Stimulated activated memory B cell treated with anti-CD40 and anti-IgM and Interleukin-4, amounts not matched to agents 10 μg/mL and 1 μg/mL and 100 μg/mL, for 72 hours (primary cell): ENCODE measurements at regions not wholly inside any gene's neighbourhood (a gene's known extent, or its start where the extent isn't known, plus 50 kb on each side); places are given as distances from the start of the nearest gene placed in this dataset.
A peak's percentile ranks its signal among the peaks of the same experiment; 100 is the strongest.

Source experiments
- ATAC-seq: fragments of 150-1000 bp; cut with Tn5 transposase; 2 replicates; pipeline ENCODE4 v1.10.0; 2021
- H3K27ac Mint-ChIP-seq: one replicate; pipeline ENCODE4 v1.8.0; 2022; ENCODE audit warnings: mild to moderate bottlenecking, mixed read lengths
- H3K27me3 Mint-ChIP-seq: one replicate; pipeline ENCODE4 v1.8.0; 2022; ENCODE audit warnings: mixed read lengths
- H3K36me3 Mint-ChIP-seq: one replicate; pipeline ENCODE4 v1.8.0; 2022; ENCODE audit warnings: mixed read lengths
- H3K4me1 Mint-ChIP-seq: one replicate; pipeline ENCODE4 v1.8.0; 2022; ENCODE audit warnings: mixed read lengths
- H3K4me3 Mint-ChIP-seq: one replicate; pipeline ENCODE4 v1.8.0; 2022; ENCODE audit warnings: mild to moderate bottlenecking, moderate library complexity, mixed read lengths
- H3K9me3 Mint-ChIP-seq: one replicate; pipeline ENCODE4 v1.8.0; 2022; ENCODE audit warnings: mixed read lengths

GRCh38 chr12:46131732-46132469 lies 136.9 kb downstream of the SLC38A1 start:
- Mint-ChIP-seq H3K36me3 (no peaks in the 10 kb centered on the region), H3K4me1 (no peaks in the 10 kb centered on the region), H3K27me3 (no peaks in the 10 kb centered on the region), H3K9me3 (no peaks in the 10 kb centered on the region), H3K27ac (no peak overlapping the region), H3K4me3 (no peak overlapping the region)
- ATAC-seq, result no peak

- no peaks in the 10 kb centered on the region for H3K27me3 Mint-ChIP-seq
- no peak for ATAC-seq
- H3K4me3 Mint-ChIP-seq, result no peak overlapping the region
- no peaks in the 10 kb centered on the region for H3K36me3 Mint-ChIP-seq
- no peak overlapping the region for H3K27ac Mint-ChIP-seq
- H3K4me1 Mint-ChIP-seq, result peaks cover 7% of the 10 kb centered on the region
- H3K9me3 Mint-ChIP-seq, result no peaks in the 10 kb centered on the region
Observed at GRCh38 chr12:46127656-46128055, 137.3 kb upstream of the SCAF11 start.

- Mint-ChIP-seq H3K4me3 (no peak overlapping the region), H3K36me3 (no peaks in the 10 kb centered on the region)
Observed at GRCh38 chr12:46126050-46126727, 135.8 kb upstream of the SCAF11 start.

GRCh38 chr12:46124848-46125619 lies 134.7 kb upstream of the SCAF11 start:
- H3K9me3 Mint-ChIP-seq, result no peaks in the 10 kb centered on the region
- H3K36me3 Mint-ChIP-seq, result no peaks in the 10 kb centered on the region
- H3K27me3 Mint-ChIP-seq, result no peaks in the 10 kb centered on the region
- H3K27ac Mint-ChIP-seq, result peak overlapping the region; percentile 78
- H3K4me3 Mint-ChIP-seq, result peak overlapping the region; percentile 70
- ATAC-seq, result peak; percentile 89
- H3K4me1 Mint-ChIP-seq, result peaks cover 7% of the 10 kb centered on the region

More at GRCh38 chr12:46126050-46126727, 135.8 kb upstream of the SCAF11 start:
- ATAC-seq, result no peak
- Mint-ChIP-seq H3K27ac (no peak overlapping the region), H3K9me3 (no peaks in the 10 kb centered on the region), H3K27me3 (no peaks in the 10 kb centered on the region), H3K4me1 (peaks cover 7% of the 10 kb centered on the region)

GRCh38 chr12:46124132-46124847 lies 133.9 kb upstream of the SCAF11 start:
- H3K27me3 Mint-ChIP-seq, result no peaks in the 10 kb centered on the region
- no peak for ATAC-seq
- H3K9me3 Mint-ChIP-seq, result no peaks in the 10 kb centered on the region
- no peak overlapping the region for H3K4me3 Mint-ChIP-seq
- H3K36me3 Mint-ChIP-seq, result no peaks in the 10 kb centered on the region
- H3K4me1 Mint-ChIP-seq, result peaks cover 7% of the 10 kb centered on the region
- peak overlapping the region; percentile 78 for H3K27ac Mint-ChIP-seq

GRCh38 chr12:46112364-46112763 lies 122.0 kb upstream of the SCAF11 start:
- Mint-ChIP-seq H3K9me3 (no peaks in the 10 kb centered on the region), H3K36me3 (peaks cover 9% of the 10 kb centered on the region), H3K4me3 (no peak overlapping the region), H3K4me1 (peaks cover 47% of the 10 kb centered on the region), H3K27me3 (no peaks in the 10 kb centered on the region), H3K27ac (no peak overlapping the region)
- no peak for ATAC-seq

- H3K36me3 Mint-ChIP-seq, result peaks cover 9% of the 10 kb centered on the region
- H3K27ac Mint-ChIP-seq, result peak overlapping the region; percentile 77
- H3K4me1 Mint-ChIP-seq, result peaks cover 49% of the 10 kb centered on the region
- H3K9me3 Mint-ChIP-seq, result no peaks in the 10 kb centered on the region
- no peak overlapping the region for H3K4me3 Mint-ChIP-seq
- no peak for ATAC-seq
- no peaks in the 10 kb centered on the region for H3K27me3 Mint-ChIP-seq
Observed at GRCh38 chr12:46111715-46112114, 121.3 kb upstream of the SCAF11 start.

- H3K27me3 Mint-ChIP-seq, result no peaks in the 10 kb centered on the region
Observed at GRCh38 chr12:46110928-46111699, 120.7 kb upstream of the SCAF11 start.

GRCh38 chr12:46110223-46110611 lies 119.8 kb upstream of the SCAF11 start:
- no peak for ATAC-seq
- H3K27me3 Mint-ChIP-seq, result no peaks in the 10 kb centered on the region
- H3K27ac Mint-ChIP-seq, result peak overlapping the region; percentile 77

More at GRCh38 chr12:46110928-46111699, 120.7 kb upstream of the SCAF11 start:
- peak; percentile 55 for ATAC-seq
- Mint-ChIP-seq H3K9me3 (no peaks in the 10 kb centered on the region), H3K4me1 (peaks cover 49% of the 10 kb centered on the region), H3K36me3 (peaks cover 9% of the 10 kb centered on the region), H3K27ac (peak overlapping the region; percentile 77), H3K4me3 (peak overlapping the region; percentile 7)

GRCh38 chr12:46109343-46110222 lies 119.2 kb upstream of the SCAF11 start:
- no peaks in the 10 kb centered on the region for H3K9me3 Mint-ChIP-seq
- H3K36me3 Mint-ChIP-seq, result peaks cover 9% of the 10 kb centered on the region
- peak overlapping the region; percentile 77 for H3K27ac Mint-ChIP-seq
- peaks cover 49% of the 10 kb centered on the region for H3K4me1 Mint-ChIP-seq
- ATAC-seq, result no peak
- no peak overlapping the region for H3K4me3 Mint-ChIP-seq
- no peaks in the 10 kb centered on the region for H3K27me3 Mint-ChIP-seq

More at GRCh38 chr12:46110223-46110611, 119.8 kb upstream of the SCAF11 start:
- Mint-ChIP-seq H3K9me3 (no peaks in the 10 kb centered on the region), H3K36me3 (peaks cover 9% of the 10 kb centered on the region), H3K4me1 (peaks cover 49% of the 10 kb centered on the region), H3K4me3 (no peak overlapping the region)

GRCh38 chr12:46108721-46109120 lies 118.3 kb upstream of the SCAF11 start:
- Mint-ChIP-seq H3K9me3 (no peaks in the 10 kb centered on the region), H3K4me3 (no peak overlapping the region), H3K36me3 (peaks cover 9% of the 10 kb centered on the region), H3K4me1 (peaks cover 49% of the 10 kb centered on the region), H3K27me3 (no peaks in the 10 kb centered on the region), H3K27ac (peak overlapping the region; percentile 77)
- peak; percentile 93 for ATAC-seq

- Mint-ChIP-seq H3K4me3 (no peak overlapping the region), H3K9me3 (no peaks in the 10 kb centered on the region), H3K27me3 (no peaks in the 10 kb centered on the region), H3K27ac (peak overlapping the region; percentile 77), H3K4me1 (peaks cover 49% of the 10 kb centered on the region), H3K36me3 (peaks cover 9% of the 10 kb centered on the region)
- no peak for ATAC-seq
Observed at GRCh38 chr12:46107591-46107990, 117.2 kb upstream of the SCAF11 start.

GRCh38 chr12:46105735-46106134 lies 115.4 kb upstream of the SCAF11 start:
- ATAC-seq, result no peak
- H3K4me1 Mint-ChIP-seq, result peaks cover 44% of the 10 kb centered on the region
- no peaks in the 10 kb centered on the region for H3K27me3 Mint-ChIP-seq
- no peaks in the 10 kb centered on the region for H3K36me3 Mint-ChIP-seq
- no peak overlapping the region for H3K4me3 Mint-ChIP-seq
- H3K27ac Mint-ChIP-seq, result no peak overlapping the region
- no peaks in the 10 kb centered on the region for H3K9me3 Mint-ChIP-seq
